HT-29 (cell line): ENCODE measurements at regions not wholly inside any gene's neighbourhood (a gene's known extent, or its start where the extent isn't known, plus 50 kb on each side); places are given as distances from the start of the nearest gene placed in this dataset. TPM values are rescaled to one million over a fixed set of nuclear protein-coding genes. Genes with fewer than 3 reads are reported as not detected.

Experiments used
- small RNA-seq: library from RNA; depleted of rRNA; stranded (forward); fragments of <200 nt; gene quantifications from one replicate; pipeline ENCODE3, GENCODE V24; 2014

Small RNA genes in the stretch of these regions (small RNA-seq; reads per million reads assigned to genes)
- not detected for gene HMGB1P22
- not detected for gene RN7SKP117
